SK-N-SH treated with all-trans-retinoic acid at 6 μM for 48 hours (cell line): ENCODE measurements at regions not wholly inside any gene's neighbourhood (a gene's known extent, or its start where the extent isn't known, plus 50 kb on each side); places are given as distances from the start of the nearest gene placed in this dataset.

Experiments used
- ATAC-seq: fragments of 200-7000 bp; cut with Tn5 transposase; 3 replicates; pipeline ENCODE4 v1.9.1; 2020; ENCODE audit warnings: mild to moderate bottlenecking, moderate library complexity
- ARNTL ChIP-seq: fragments of 450-650 bp; formaldehyde crosslinking; IDR thresholded peaks from 2 replicates; pipeline ENCODE4 v1.5.0; 2020; ENCODE audit warnings: low read depth, mild to moderate bottlenecking, moderate library complexity, borderline replicate concordance
- CSDC2 ChIP-seq: fragments of 250-450 bp; sonication (Bioruptor Pico); IDR thresholded peaks from 2 replicates; pipeline ENCODE4 v1.5.0; 2020; ENCODE audit warnings: mild to moderate bottlenecking, moderate library complexity
- ESRRG ChIP-seq: fragments of 250-450 bp; sonication (Bioruptor Pico); IDR thresholded peaks from 2 replicates; pipeline ENCODE4 v1.6.1; 2021; ENCODE audit warnings: mild to moderate bottlenecking
- GLIS3 ChIP-seq: fragments of 250-450 bp; sonication (Bioruptor Pico); IDR thresholded peaks from 2 replicates; pipeline ENCODE4 v1.5.0; 2020; ENCODE audit warnings: mild to moderate bottlenecking, moderate library complexity
- ISL1 ChIP-seq: fragments of 250-450 bp; sonication (Bioruptor Pico); IDR thresholded peaks from 2 replicates; pipeline ENCODE4 v2.1.2; 2022; ENCODE audit warnings: mild to moderate bottlenecking, moderate library complexity
- OSR1 ChIP-seq: fragments of 250-450 bp; sonication (Bioruptor Pico); IDR thresholded peaks from 2 replicates; pipeline ENCODE4 v1.8.0; 2022; ENCODE audit warnings: moderate library complexity, mild to moderate bottlenecking, inconsistent platforms
- PPARA ChIP-seq: fragments of 250-450 bp; sonication (Bioruptor Pico); IDR thresholded peaks from 2 replicates; pipeline ENCODE4 v1.5.0; 2020; ENCODE audit warnings: mild to moderate bottlenecking, borderline replicate concordance
- RARB ChIP-seq: fragments of 250-450 bp; sonication (Bioruptor Pico); IDR thresholded peaks from 2 replicates; pipeline ENCODE4 v1.8.0; 2021; ENCODE audit warnings: mild to moderate bottlenecking, moderate library complexity
- SNAI2 ChIP-seq: fragments of 250-450 bp; sonication (Bioruptor Pico); IDR thresholded peaks from 2 replicates; pipeline ENCODE4 v1.5.0; 2020; ENCODE audit warnings: mild to moderate bottlenecking, moderate library complexity
- TCF4 ChIP-seq: fragments of 250-450 bp; sonication (Bioruptor Pico); IDR thresholded peaks from 2 replicates; pipeline ENCODE4 v1.8.0; 2021; ENCODE audit warnings: mild to moderate bottlenecking, moderate library complexity, borderline replicate concordance
- TOX ChIP-seq: fragments of 250-450 bp; sonication (Bioruptor Pico); IDR thresholded peaks from 2 replicates; pipeline ENCODE4 v1.8.0; 2021; ENCODE audit warnings: mild to moderate bottlenecking, moderate library complexity, borderline replicate concordance
- ZC3H10 ChIP-seq: fragments of 250-450 bp; sonication (Bioruptor Pico); IDR thresholded peaks from 2 replicates; pipeline ENCODE4 v1.5.1; 2021; ENCODE audit warnings: mild to moderate bottlenecking, moderate library complexity
- ZFP3 ChIP-seq: fragments of 250-450 bp; sonication (Bioruptor Pico); IDR thresholded peaks from 2 replicates; pipeline ENCODE4 v1.5.0; 2020; ENCODE audit warnings: mild to moderate bottlenecking, moderate library complexity
- ZFP30 ChIP-seq: fragments of 450-650 bp; formaldehyde crosslinking; IDR thresholded peaks from 2 replicates; pipeline ENCODE4 v1.5.0; 2022; ENCODE audit warnings: mild to moderate bottlenecking, moderate library complexity
- ZNF565 ChIP-seq: fragments of 450-650 bp; formaldehyde crosslinking; conservative IDR thresholded peaks from 2 replicates; pipeline ENCODE4 v1.5.0; 2020; ENCODE audit warnings: low read depth, mild to moderate bottlenecking, moderate library complexity
- ZNF70 ChIP-seq: fragments of 450-650 bp; formaldehyde crosslinking; IDR thresholded peaks from 2 replicates; pipeline ENCODE4 v1.5.0; 2020; ENCODE audit warnings: mild to moderate bottlenecking, moderate library complexity
- ZNF8 ChIP-seq: fragments of 450-650 bp; formaldehyde crosslinking; IDR thresholded peaks from 2 replicates; pipeline ENCODE4 v1.5.0; 2020; ENCODE audit warnings: mild to moderate bottlenecking, moderate library complexity
- TF ChIP-seq, protein P1 (sequence below): fragments of 250-450 bp; sonication (Bioruptor Pico); IDR thresholded peaks from 2 replicates; pipeline ENCODE4 v1.8.0; 2020; ENCODE audit warnings: mild to moderate bottlenecking, moderate library complexity, borderline replicate concordance
- TF ChIP-seq, protein P2 (sequence below): fragments of 250-450 bp; sonication (Bioruptor Pico); IDR thresholded peaks from 2 replicates; pipeline ENCODE4 v1.5.1; 2021; ENCODE audit warnings: mild to moderate bottlenecking, moderate library complexity
- TF ChIP-seq, protein P3 (sequence below): fragments of 250-450 bp; sonication (Bioruptor Pico); IDR thresholded peaks from 2 replicates; pipeline ENCODE4 v1.8.0; 2021; ENCODE audit warnings: low read depth, mild to moderate bottlenecking, moderate library complexity, borderline replicate concordance
- TF ChIP-seq, protein P4 (sequence below): fragments of 250-450 bp; sonication (Bioruptor Pico); IDR thresholded peaks from 2 replicates; pipeline ENCODE4 v1.5.1; 2020; ENCODE audit warnings: low read depth, mild to moderate bottlenecking, moderate library complexity

DNA sequence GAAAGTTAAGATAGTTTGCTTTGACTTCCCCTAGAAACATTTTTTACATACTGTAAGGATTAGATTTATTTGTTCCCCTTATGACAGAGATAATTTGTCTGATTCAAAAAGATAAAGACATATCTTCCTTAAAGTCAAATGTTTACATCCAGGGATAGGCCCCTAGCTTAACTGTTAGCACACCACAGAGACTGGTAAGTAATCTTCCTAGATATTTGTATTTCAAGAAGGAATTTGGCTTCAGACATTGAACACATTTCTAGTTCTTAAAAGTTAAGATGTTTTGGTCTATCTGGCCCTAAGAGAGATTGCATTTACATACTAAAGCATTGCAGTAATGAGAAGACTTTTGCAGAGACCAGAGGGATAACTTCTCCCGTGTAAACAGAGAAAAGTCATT lies 1201.1 kb upstream of the GJE1 start:
- no peak for ATAC-seq
- TF ChIP-seq TCF4 (no peak), SNAI2 (CRISPR knock-in tag) (no peak), OSR1 (no peak), CSDC2 (no peak), ESRRG (CRISPR knock-in tag) (no peak), ARNTL (CRISPR knock-in tag) (no peak), ZNF70 (CRISPR knock-in tag) (no peak), ZNF8 (no peak), GLIS3 (no peak), ZNF565 (CRISPR knock-in tag) (no peak), RARB (CRISPR knock-in tag) (no peak), ZFP3 (no peak)
- TF ChIP-seq, protein P1, sequence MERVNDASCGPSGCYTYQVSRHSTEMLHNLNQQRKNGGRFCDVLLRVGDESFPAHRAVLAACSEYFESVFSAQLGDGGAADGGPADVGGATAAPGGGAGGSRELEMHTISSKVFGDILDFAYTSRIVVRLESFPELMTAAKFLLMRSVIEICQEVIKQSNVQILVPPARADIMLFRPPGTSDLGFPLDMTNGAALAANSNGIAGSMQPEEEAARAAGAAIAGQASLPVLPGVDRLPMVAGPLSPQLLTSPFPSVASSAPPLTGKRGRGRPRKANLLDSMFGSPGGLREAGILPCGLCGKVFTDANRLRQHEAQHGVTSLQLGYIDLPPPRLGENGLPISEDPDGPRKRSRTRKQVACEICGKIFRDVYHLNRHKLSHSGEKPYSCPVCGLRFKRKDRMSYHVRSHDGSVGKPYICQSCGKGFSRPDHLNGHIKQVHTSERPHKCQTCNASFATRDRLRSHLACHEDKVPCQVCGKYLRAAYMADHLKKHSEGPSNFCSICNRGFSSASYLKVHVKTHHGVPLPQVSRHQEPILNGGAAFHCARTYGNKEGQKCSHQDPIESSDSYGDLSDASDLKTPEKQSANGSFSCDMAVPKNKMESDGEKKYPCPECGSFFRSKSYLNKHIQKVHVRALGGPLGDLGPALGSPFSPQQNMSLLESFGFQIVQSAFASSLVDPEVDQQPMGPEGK (CRISPR knock-in tag), result no peak
- TF ChIP-seq, protein P2, sequence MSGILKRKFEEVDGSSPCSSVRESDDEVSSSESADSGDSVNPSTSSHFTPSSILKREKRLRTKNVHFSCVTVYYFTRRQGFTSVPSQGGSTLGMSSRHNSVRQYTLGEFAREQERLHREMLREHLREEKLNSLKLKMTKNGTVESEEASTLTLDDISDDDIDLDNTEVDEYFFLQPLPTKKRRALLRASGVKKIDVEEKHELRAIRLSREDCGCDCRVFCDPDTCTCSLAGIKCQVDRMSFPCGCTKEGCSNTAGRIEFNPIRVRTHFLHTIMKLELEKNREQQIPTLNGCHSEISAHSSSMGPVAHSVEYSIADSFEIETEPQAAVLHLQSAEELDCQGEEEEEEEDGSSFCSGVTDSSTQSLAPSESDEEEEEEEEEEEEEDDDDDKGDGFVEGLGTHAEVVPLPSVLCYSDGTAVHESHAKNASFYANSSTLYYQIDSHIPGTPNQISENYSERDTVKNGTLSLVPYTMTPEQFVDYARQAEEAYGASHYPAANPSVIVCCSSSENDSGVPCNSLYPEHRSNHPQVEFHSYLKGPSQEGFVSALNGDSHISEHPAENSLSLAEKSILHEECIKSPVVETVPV (CRISPR knock-in tag), result no peak

DNA sequence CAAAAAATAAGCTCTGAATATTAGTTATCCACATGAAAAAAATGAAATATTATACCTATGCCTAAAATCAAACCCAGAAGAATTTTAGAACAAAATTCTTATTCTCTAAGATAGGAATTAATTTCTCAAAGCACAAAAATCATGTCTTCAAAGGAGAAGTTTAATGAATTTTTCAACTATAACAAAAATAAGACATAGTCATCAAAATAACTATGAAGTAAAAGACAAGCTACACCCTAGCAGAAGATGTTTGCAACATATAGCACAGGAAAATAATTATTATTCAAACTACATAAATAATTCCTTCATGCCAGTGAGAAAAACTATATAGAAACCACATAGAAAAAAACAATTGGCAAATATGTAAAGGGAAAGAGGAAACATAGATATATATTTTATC lies 1203.6 kb upstream of the GJE1 start:
- TF ChIP-seq TCF4 (no peak), ARNTL (CRISPR knock-in tag) (no peak), PPARA (CRISPR knock-in tag) (no peak), ZFP3 (no peak), ZC3H10 (CRISPR knock-in tag) (no peak), RARB (CRISPR knock-in tag) (no peak), GLIS3 (no peak), CSDC2 (no peak), TOX (CRISPR knock-in tag) (no peak)
- TF ChIP-seq, protein P2 (CRISPR knock-in tag), result no peak
- TF ChIP-seq, protein P3, sequence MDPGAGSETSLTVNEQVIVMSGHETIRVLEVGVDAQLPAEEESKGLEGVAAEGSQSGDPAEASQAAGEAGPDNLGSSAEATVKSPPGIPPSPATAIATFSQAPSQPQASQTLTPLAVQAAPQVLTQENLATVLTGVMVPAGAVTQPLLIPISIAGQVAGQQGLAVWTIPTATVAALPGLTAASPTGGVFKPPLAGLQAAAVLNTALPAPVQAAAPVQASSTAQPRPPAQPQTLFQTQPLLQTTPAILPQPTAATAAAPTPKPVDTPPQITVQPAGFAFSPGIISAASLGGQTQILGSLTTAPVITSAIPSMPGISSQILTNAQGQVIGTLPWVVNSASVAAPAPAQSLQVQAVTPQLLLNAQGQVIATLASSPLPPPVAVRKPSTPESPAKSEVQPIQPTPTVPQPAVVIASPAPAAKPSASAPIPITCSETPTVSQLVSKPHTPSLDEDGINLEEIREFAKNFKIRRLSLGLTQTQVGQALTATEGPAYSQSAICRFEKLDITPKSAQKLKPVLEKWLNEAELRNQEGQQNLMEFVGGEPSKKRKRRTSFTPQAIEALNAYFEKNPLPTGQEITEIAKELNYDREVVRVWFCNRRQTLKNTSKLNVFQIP (CRISPR knock-in tag), result no peak
- TF ChIP-seq, protein P1 (CRISPR knock-in tag), result no peak
- TF ChIP-seq, all 23 proteins: peak for 0

DNA sequence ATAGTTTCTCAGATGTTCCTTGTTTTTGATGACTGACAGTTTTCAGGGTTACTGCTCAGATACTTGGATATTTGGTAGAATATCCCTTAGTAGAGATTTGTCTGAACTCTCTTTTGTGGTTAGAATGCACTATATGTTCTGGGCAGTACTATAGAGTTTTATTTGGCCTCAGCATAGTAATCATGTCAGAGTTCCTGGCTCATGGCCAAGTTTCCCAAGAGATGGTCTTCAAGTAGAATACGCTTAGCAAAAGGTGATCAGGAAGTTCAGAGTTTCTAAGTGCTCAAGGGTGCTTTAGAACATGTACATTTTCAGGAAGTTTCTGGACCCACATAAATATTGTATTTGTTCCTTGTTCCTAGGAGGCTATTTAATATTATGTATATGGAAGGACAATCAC lies 1209.7 kb upstream of the GJE1 start:
- ATAC-seq, result no peak
- TF ChIP-seq SNAI2 (CRISPR knock-in tag) (no peak), ISL1 (CRISPR knock-in tag) (no peak), TOX (CRISPR knock-in tag) (no peak), ZNF565 (CRISPR knock-in tag) (no peak), RARB (CRISPR knock-in tag) (no peak), ZC3H10 (CRISPR knock-in tag) (no peak), ZNF8 (no peak), ZFP30 (CRISPR knock-in tag) (no peak)
- TF ChIP-seq, protein P4, sequence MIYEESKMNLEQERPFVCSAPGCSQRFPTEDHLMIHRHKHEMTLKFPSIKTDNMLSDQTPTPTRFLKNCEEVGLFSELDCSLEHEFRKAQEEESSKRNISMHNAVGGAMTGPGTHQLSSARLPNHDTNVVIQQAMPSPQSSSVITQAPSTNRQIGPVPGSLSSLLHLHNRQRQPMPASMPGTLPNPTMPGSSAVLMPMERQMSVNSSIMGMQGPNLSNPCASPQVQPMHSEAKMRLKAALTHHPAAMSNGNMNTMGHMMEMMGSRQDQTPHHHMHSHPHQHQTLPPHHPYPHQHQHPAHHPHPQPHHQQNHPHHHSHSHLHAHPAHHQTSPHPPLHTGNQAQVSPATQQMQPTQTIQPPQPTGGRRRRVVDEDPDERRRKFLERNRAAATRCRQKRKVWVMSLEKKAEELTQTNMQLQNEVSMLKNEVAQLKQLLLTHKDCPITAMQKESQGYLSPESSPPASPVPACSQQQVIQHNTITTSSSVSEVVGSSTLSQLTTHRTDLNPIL (CRISPR knock-in tag), result no peak
- TF ChIP-seq, protein P2 (CRISPR knock-in tag), result no peak
- TF ChIP-seq, protein P3 (CRISPR knock-in tag), result no peak
- TF ChIP-seq, protein P1 (CRISPR knock-in tag), result no peak

More for the DNA sequence above, 1203.6 kb upstream of the GJE1 start:
- no peak for ATAC-seq
